NCI-H1092 (cell line): ENCODE measurements at regions not wholly inside any gene's neighbourhood (a gene's known extent, or its start where the extent isn't known, plus 50 kb on each side); places are given as distances from the start of the nearest gene placed in this dataset.

Experiments
- DNase-seq: peaks from one replicate; lab custom pipeline; 2025; lab: John Stamatoyannopoulos, UW

- DNase-seq, result no peak
Measured at GRCh38 chr14:85279407-85279806, 250.5 kb upstream of the FLRT2 start.

GRCh38 chr14:85280074-85280473 is 249.9 kb upstream of the FLRT2 start:
- no peak for DNase-seq

GRCh38 chr14:85281921-85282320 is 248.0 kb upstream of the FLRT2 start:
- no peak for DNase-seq

- DNase-seq, result no peak
Measured at GRCh38 chr14:85288041-85288440, 241.9 kb upstream of the FLRT2 start.

- no peak for DNase-seq
Measured at GRCh38 chr14:85291731-85292130, 238.2 kb upstream of the FLRT2 start.

- DNase-seq, result no peak
Measured at GRCh38 chr14:85293612-85294234, 236.2 kb upstream of the FLRT2 start.

- no peak for DNase-seq
Measured at GRCh38 chr14:85295318-85295717, 234.6 kb upstream of the FLRT2 start.

GRCh38 chr14:85296456-85297210 is 233.3 kb upstream of the FLRT2 start:
- DNase-seq, result no peak

- peak; percentile 35 for DNase-seq
Measured at GRCh38 chr14:85300107-85300506, 229.8 kb upstream of the FLRT2 start.

- DNase-seq, result no peak
Measured at GRCh38 chr14:85301506-85301905, 228.4 kb upstream of the FLRT2 start.

GRCh38 chr14:85306024-85306423 is 223.9 kb upstream of the FLRT2 start:
- no peak for DNase-seq

GRCh38 chr14:85308531-85309300 is 221.2 kb upstream of the FLRT2 start:
- peak; percentile 25 for DNase-seq

- no peak for DNase-seq
Measured at GRCh38 chr14:85310491-85311272, 219.3 kb upstream of the FLRT2 start.

GRCh38 chr14:85313560-85314207 is 216.3 kb upstream of the FLRT2 start:
- DNase-seq, result no peak

GRCh38 chr14:85315290-85315689 is 214.7 kb upstream of the FLRT2 start:
- DNase-seq, result no peak

GRCh38 chr14:85315733-85316290 is 214.1 kb upstream of the FLRT2 start:
- no peak for DNase-seq

- DNase-seq, result no peak
Measured at GRCh38 chr14:85316701-85317410, 213.1 kb upstream of the FLRT2 start.

GRCh38 chr14:85317491-85318021 is 212.4 kb upstream of the FLRT2 start:
- DNase-seq, result no peak

- no peak for DNase-seq
Measured at GRCh38 chr14:85319101-85319500, 210.8 kb upstream of the FLRT2 start.

- DNase-seq, result no peak
Measured at GRCh38 chr14:85319998-85320630, 209.8 kb upstream of the FLRT2 start.
